Caco-2 (cell line): ENCODE measurements at regions not wholly inside any gene's neighbourhood (a gene's known extent, or its start where the extent isn't known, plus 50 kb on each side); places are given as distances from the start of the nearest gene placed in this dataset.

ENCODE experiments used
- BruUV-seq: library from RNA; stranded (reverse); fragments of 400-500 nt; replicated peaks from 2 replicates; lab custom pipeline; 2021; lab: Mats Ljungman, UMichigan
- CTCF ChIA-PET: fragments of 300-600 bp; sonication (Branson Sonifier 250); formaldehyde crosslinking; loops from one replicate; lab custom pipeline; 2022; ENCODE audit warnings: antibody characterized with exemption; lab: Charles Lee
- POLR2A ChIA-PET: fragments of 300-600 bp; sonication (Branson Sonifier 250); formaldehyde crosslinking; loops from one replicate; lab custom pipeline; 2022; ENCODE audit warnings: antibody characterized with exemption; lab: Charles Lee
- DNase-seq, 2 experiments: peaks; one replicate each; pipeline versions ENCODE4 v3.0.0 to v3.0.0-alpha.2; 2020 to 2022
- H3K27me3 ChIP-seq: replicated peaks from 2 replicates; pipeline ENCODE4 v1.6.0; 2011; ENCODE audit warnings: low read length; ENCODE audit not compliant: control insufficient read depth, insufficient read depth
- H3K36me3 ChIP-seq: 2 replicates; pipeline ENCODE4 v1.5.1; 2011; ENCODE audit warnings: low read length; ENCODE audit not compliant: control insufficient read depth, insufficient read depth
- H3K4me1 ChIP-seq: fragments of 250-450 bp; sonication (Bioruptor Pico); 2 replicates; pipeline ENCODE4 v1.5.1; 2020; ENCODE audit warnings: mild to moderate bottlenecking
- H3K4me3 ChIP-seq: 2 replicates; pipeline ENCODE4 v1.5.1; 2011; ENCODE audit warnings: low read depth, mild to moderate bottlenecking, control low read depth, low read length
- H3K9me3 ChIP-seq: fragments of 250-450 bp; sonication (Bioruptor Pico); 2 replicates; pipeline ENCODE4 v1.5.1; 2020; ENCODE audit warnings: mild to moderate bottlenecking, moderate library complexity
- H3K27ac Mint-ChIP-seq: one replicate; pipeline ENCODE4 v1.8.0; 2022; ENCODE audit warnings: mixed read lengths; ENCODE audit not compliant: unreplicated experiment
- H3K27me3 Mint-ChIP-seq: one replicate; pipeline ENCODE4 v1.8.0; 2022; ENCODE audit warnings: mixed read lengths; ENCODE audit not compliant: insufficient read depth, unreplicated experiment
- H3K36me3 Mint-ChIP-seq: one replicate; pipeline ENCODE4 v1.8.0; 2022; ENCODE audit warnings: mild to moderate bottlenecking, mixed read lengths; ENCODE audit not compliant: insufficient read depth, unreplicated experiment
- H3K4me1 Mint-ChIP-seq: one replicate; pipeline ENCODE4 v1.8.0; 2022; ENCODE audit warnings: low read depth, mixed read lengths; ENCODE audit not compliant: unreplicated experiment
- H3K4me3 Mint-ChIP-seq: one replicate; pipeline ENCODE4 v1.8.0; 2022; ENCODE audit warnings: mild to moderate bottlenecking, moderate library complexity, mixed read lengths; ENCODE audit not compliant: unreplicated experiment
- H3K9me3 Mint-ChIP-seq: one replicate; pipeline ENCODE4 v1.8.0; 2022; ENCODE audit warnings: mixed read lengths; ENCODE audit not compliant: unreplicated experiment
- CTCF ChIP-seq, 2 experiments: fragments of 200-600 bp in 1 of 2; IDR thresholded peaks; 1 replicate in 1 of 2; 2 replicates in 1 of 2; pipeline versions ENCODE4 v1.5.1 to v1.8.0; 2011 to 2022; ENCODE audit warnings: antibody characterized with exemption in 1 of 2, control low read depth in 1 of 2, inconsistent platforms in 1 of 2, low read depth in 1 of 2, low read length in 1 of 2, mild to moderate bottlenecking in 1 of 2, moderate library complexity in 1 of 2; ENCODE audit not compliant: insufficient read depth in 1 of 2, severe bottlenecking in 1 of 2, unreplicated experiment in 1 of 2
- intact Hi-C: fragments of 100-400 bp; cut with micrococcal nuclease; formaldehyde crosslinking; loops from one replicate; pipeline ENCODE4 v1.10.0; 2022; ENCODE audit not compliant: unreplicated experiment

GRCh38 chr15:95394186-95395067, 936.1 kb upstream of the NR2F2 start:
- no peak overlapping the region for H3K27ac Mint-ChIP-seq
- no TSS peak for BruUV-seq
- POLR2A ChIA-PET: no interaction called here
- no peak overlapping the region for H3K4me3 ChIP-seq
- intact Hi-C loops: no loop called here
- H3K27me3 ChIP-seq: no peaks in the 10 kb centered on the region
- no peak for DNase-seq
- H3K9me3 ChIP-seq: no peaks in the 10 kb centered on the region
- peaks cover 12% of the 10 kb centered on the region for H3K27me3 Mint-ChIP-seq
- H3K9me3 Mint-ChIP-seq: peaks cover 20% of the 10 kb centered on the region
- no peak overlapping the region for H3K4me3 Mint-ChIP-seq
- TF ChIP-seq CTCF (IDR thresholded peaks at IDR 0.05; ENCODE audit: insufficient read depth in 1 of 2, low read depth in 1 of 2, low read length in 1 of 2, severe bottlenecking in 1 of 2, unreplicated experiment in 1 of 2): no peak
- H3K36me3 Mint-ChIP-seq: no peaks in the 10 kb centered on the region
- H3K4me1 ChIP-seq: no peaks in the 10 kb centered on the region
- H3K36me3 ChIP-seq: no peaks in the 10 kb centered on the region
- H3K4me1 Mint-ChIP-seq: no peaks in the 10 kb centered on the region
- CTCF ChIA-PET: no interaction called here

- H3K36me3 Mint-ChIP-seq: no peaks in the 10 kb centered on the region
- peaks cover 11% of the 10 kb centered on the region for H3K27me3 Mint-ChIP-seq
- peaks cover 11% of the 10 kb centered on the region for H3K9me3 Mint-ChIP-seq
- no TSS peak for BruUV-seq
- no peak overlapping the region for H3K27ac Mint-ChIP-seq
- H3K4me1 Mint-ChIP-seq: no peaks in the 10 kb centered on the region
- no peak overlapping the region for H3K4me3 Mint-ChIP-seq
- no peak for TF ChIP-seq CTCF (IDR thresholded peaks at IDR 0.05; ENCODE audit: insufficient read depth in 1 of 2, low read depth in 1 of 2, low read length in 1 of 2, severe bottlenecking in 1 of 2, unreplicated experiment in 1 of 2)
- no peaks in the 10 kb centered on the region for H3K9me3 ChIP-seq
- H3K4me1 ChIP-seq: no peaks in the 10 kb centered on the region
- ChIA-PET POLR2A (no interaction called here), CTCF (no interaction called here)
- no peaks in the 10 kb centered on the region for H3K27me3 ChIP-seq
- H3K4me3 ChIP-seq: no peak overlapping the region
- DNase-seq: no peak
- H3K36me3 ChIP-seq: no peaks in the 10 kb centered on the region
- intact Hi-C loops: no loop called here
Observed at GRCh38 chr15:95400428-95400827, 930.1 kb upstream of the NR2F2 start.

GRCh38 chr15:95401587-95401986, 928.9 kb upstream of the NR2F2 start:
- CTCF ChIA-PET: no interaction called here
- no peaks in the 10 kb centered on the region for H3K4me1 Mint-ChIP-seq
- BruUV-seq: no TSS peak
- no peaks in the 10 kb centered on the region for H3K36me3 ChIP-seq
- H3K4me1 ChIP-seq: no peaks in the 10 kb centered on the region
- intact Hi-C loops: no loop called here
- H3K36me3 Mint-ChIP-seq: no peaks in the 10 kb centered on the region
- no peak for DNase-seq
- no peak overlapping the region for H3K4me3 Mint-ChIP-seq
- H3K27me3 Mint-ChIP-seq: peaks cover 8% of the 10 kb centered on the region
- no peak overlapping the region for H3K27ac Mint-ChIP-seq
- H3K9me3 Mint-ChIP-seq: peaks cover 10% of the 10 kb centered on the region
- H3K27me3 ChIP-seq: no peaks in the 10 kb centered on the region
- no peak overlapping the region for H3K4me3 ChIP-seq
- H3K9me3 ChIP-seq: no peaks in the 10 kb centered on the region
- no peak for TF ChIP-seq CTCF (IDR thresholded peaks at IDR 0.05; ENCODE audit: insufficient read depth in 1 of 2, low read depth in 1 of 2, low read length in 1 of 2, severe bottlenecking in 1 of 2, unreplicated experiment in 1 of 2)
- POLR2A ChIA-PET: no interaction called here
